ENCODE measurements at regions not wholly inside any gene's neighbourhood (a gene's known extent, or its start where the extent isn't known, plus 50 kb on each side); places are given as distances from the start of the nearest gene placed in this dataset.

DNA sequence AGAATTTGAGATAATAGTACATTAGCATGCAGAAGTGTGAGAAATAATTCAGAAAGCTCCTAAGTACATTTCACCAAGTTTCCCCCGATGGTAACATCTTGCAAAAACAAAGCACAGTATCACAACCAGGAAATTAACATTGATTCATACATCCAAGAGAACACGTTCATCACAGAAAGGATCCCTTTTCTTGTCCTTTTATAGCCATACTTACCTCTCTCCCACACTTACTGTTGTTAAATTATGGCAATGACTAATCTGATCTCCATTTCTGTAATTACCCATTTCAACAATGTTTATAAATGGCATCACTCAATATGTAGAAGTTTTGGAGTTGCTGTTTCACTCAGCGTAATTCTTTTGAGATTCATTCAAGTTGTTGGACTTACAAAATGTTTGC lies 1260.0 kb downstream of the CDH8 start:
- DNase-seq (ENCODE audit: low read depth, low spot score) (no peak), ATAC-seq (no peak), FAIRE-seq (no peak)
- ChIA-PET SMC1A (ENCODE audit: uncharacterized antibody, unreplicated experiment) (no interaction called here), CTCF (no interaction called here), POLR2A (no interaction called here), RAD21 (ENCODE audit: unreplicated experiment) (no interaction called here)
- Histone ChIP-seq H3K9me3 (replicated peaks; ENCODE audit: control insufficient read depth, insufficient read depth, low read length) (no peaks in the 10 kb centered on the region), H3K4me1 (ENCODE audit: control insufficient read depth, insufficient read depth, low read length) (no peaks in the 10 kb centered on the region), H4K20me1 (ENCODE audit: control insufficient read depth, insufficient read depth) (no peaks in the 10 kb centered on the region), H3K36me3 (ENCODE audit: control insufficient read depth in 2 of 2, insufficient read depth in 2 of 2, low read length in 1 of 2) (no peaks in the 10 kb centered on the region), H3K4me3 (no peak overlapping the region), H3K27ac (ENCODE audit: control insufficient read depth, insufficient read depth) (no peak overlapping the region), H3K27me3 (replicated peaks in 1 of 2; ENCODE audit: control insufficient read depth in 2 of 2, insufficient read depth in 2 of 2, low read length in 1 of 2) (no peaks in the 10 kb centered on the region), H2AFZ (ENCODE audit: control insufficient read depth, low read depth, low read length) (no peak overlapping the region), H3K9ac (ENCODE audit: control insufficient read depth, insufficient read depth, low read length) (no peak overlapping the region), H3K79me2 (ENCODE audit: control insufficient read depth, insufficient read depth, low read length) (no peaks in the 10 kb centered on the region), H3K4me2 (ENCODE audit: control insufficient read depth, insufficient read depth) (no peak overlapping the region)
- intact Hi-C loops (cut with micrococcal nuclease; ENCODE audit: unreplicated experiment): no loop called here
- in situ Hi-C loops (cut with MboI): no loop called here
- no TSS peak for BruUV-seq (replicated peaks)
- 32% methylated on average over 3 of the region's 3 CpGs for WGBS (ENCODE audit: insufficient coverage, insufficient replicate concordance, low lambda C conversion rate, missing lambda C conversion rate)
- TF ChIP-seq JUNB (IDR thresholded peaks at IDR 0.05): no peak
- TF ChIP-seq MTA3 (IDR thresholded peaks at IDR 0.05; ENCODE audit: borderline replicate concordance, low read length): no peak
- no peak for TF ChIP-seq NR2F1 (conservative IDR thresholded peaks at IDR 0.05)
- TF ChIP-seq, protein P1, sequence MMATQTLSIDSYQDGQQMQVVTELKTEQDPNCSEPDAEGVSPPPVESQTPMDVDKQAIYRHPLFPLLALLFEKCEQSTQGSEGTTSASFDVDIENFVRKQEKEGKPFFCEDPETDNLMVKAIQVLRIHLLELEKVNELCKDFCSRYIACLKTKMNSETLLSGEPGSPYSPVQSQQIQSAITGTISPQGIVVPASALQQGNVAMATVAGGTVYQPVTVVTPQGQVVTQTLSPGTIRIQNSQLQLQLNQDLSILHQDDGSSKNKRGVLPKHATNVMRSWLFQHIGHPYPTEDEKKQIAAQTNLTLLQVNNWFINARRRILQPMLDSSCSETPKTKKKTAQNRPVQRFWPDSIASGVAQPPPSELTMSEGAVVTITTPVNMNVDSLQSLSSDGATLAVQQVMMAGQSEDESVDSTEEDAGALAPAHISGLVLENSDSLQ (IDR thresholded peaks at IDR 0.05): no peak
- TF ChIP-seq EED (IDR thresholded peaks at IDR 0.05; ENCODE audit: low read depth): no peak
- no peak for TF ChIP-seq MYB (IDR thresholded peaks at IDR 0.05; ENCODE audit: borderline replicate concordance, low read depth, low read length)
- no peak for TF ChIP-seq ZNF274 (IDR thresholded peaks at IDR 0.05; ENCODE audit: insufficient read depth, insufficient read length)
- TF ChIP-seq, protein P2, sequence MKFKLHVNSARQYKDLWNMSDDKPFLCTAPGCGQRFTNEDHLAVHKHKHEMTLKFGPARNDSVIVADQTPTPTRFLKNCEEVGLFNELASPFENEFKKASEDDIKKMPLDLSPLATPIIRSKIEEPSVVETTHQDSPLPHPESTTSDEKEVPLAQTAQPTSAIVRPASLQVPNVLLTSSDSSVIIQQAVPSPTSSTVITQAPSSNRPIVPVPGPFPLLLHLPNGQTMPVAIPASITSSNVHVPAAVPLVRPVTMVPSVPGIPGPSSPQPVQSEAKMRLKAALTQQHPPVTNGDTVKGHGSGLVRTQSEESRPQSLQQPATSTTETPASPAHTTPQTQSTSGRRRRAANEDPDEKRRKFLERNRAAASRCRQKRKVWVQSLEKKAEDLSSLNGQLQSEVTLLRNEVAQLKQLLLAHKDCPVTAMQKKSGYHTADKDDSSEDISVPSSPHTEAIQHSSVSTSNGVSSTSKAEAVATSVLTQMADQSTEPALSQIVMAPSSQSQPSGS (IDR thresholded peaks at IDR 0.05; ENCODE audit: low read length): no peak
- TF ChIP-seq, protein P3, sequence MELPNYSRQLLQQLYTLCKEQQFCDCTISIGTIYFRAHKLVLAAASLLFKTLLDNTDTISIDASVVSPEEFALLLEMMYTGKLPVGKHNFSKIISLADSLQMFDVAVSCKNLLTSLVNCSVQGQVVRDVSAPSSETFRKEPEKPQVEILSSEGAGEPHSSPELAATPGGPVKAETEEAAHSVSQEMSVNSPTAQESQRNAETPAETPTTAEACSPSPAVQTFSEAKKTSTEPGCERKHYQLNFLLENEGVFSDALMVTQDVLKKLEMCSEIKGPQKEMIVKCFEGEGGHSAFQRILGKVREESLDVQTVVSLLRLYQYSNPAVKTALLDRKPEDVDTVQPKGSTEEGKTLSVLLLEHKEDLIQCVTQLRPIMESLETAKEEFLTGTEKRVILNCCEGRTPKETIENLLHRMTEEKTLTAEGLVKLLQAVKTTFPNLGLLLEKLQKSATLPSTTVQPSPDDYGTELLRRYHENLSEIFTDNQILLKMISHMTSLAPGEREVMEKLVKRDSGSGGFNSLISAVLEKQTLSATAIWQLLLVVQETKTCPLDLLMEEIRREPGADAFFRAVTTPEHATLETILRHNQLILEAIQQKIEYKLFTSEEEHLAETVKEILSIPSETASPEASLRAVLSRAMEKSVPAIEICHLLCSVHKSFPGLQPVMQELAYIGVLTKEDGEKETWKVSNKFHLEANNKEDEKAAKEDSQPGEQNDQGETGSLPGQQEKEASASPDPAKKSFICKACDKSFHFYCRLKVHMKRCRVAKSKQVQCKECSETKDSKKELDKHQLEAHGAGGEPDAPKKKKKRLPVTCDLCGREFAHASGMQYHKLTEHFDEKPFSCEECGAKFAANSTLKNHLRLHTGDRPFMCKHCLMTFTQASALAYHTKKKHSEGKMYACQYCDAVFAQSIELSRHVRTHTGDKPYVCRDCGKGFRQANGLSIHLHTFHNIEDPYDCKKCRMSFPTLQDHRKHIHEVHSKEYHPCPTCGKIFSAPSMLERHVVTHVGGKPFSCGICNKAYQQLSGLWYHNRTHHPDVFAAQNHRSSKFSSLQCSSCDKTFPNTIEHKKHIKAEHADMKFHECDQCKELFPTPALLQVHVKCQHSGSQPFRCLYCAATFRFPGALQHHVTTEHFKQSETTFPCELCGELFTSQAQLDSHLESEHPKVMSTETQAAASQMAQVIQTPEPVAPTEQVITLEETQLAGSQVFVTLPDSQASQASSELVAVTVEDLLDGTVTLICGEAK (IDR thresholded peaks at IDR 0.05; ENCODE audit: borderline replicate concordance): no peak
- TF ChIP-seq BHLHE40 (IDR thresholded peaks at IDR 0.05; ENCODE audit: borderline replicate concordance in 1 of 2, low read depth in 2 of 2, low read length in 1 of 2): no peak
- no peak for TF ChIP-seq STAT1 (conservative IDR thresholded peaks at IDR 0.05)
- no peak for TF ChIP-seq POLR2AphosphoS2 (IDR thresholded peaks at IDR 0.05; ENCODE audit: low read depth, low read length)
- no peak for TF ChIP-seq POLR2AphosphoS5 (IDR thresholded peaks at IDR 0.05; ENCODE audit: low read length)
- TF ChIP-seq HCFC1 (IDR thresholded peaks at IDR 0.05; ENCODE audit: low read length): no peak
